Amniotic stem cell (primary cell): ENCODE measurements at regions not wholly inside any gene's neighbourhood (a gene's known extent, or its start where the extent isn't known, plus 50 kb on each side); places are given as distances from the start of the nearest gene placed in this dataset.

Experiments used
- DNase-seq: peaks from one replicate; lab custom pipeline; 2025; lab: John Stamatoyannopoulos, UW

- no peak for DNase-seq
Measured at GRCh38 chr18:56083523-56084287, 495.7 kb upstream of the TCF4 start.

GRCh38 chr18:56083097-56083521 lies 495.1 kb upstream of the TCF4 start:
- no peak for DNase-seq

- no peak for DNase-seq
Measured at GRCh38 chr18:56076723-56077122, 488.7 kb upstream of the TCF4 start.

GRCh38 chr18:56068701-56069100 lies 480.7 kb upstream of the TCF4 start:
- no peak for DNase-seq

GRCh38 chr18:56067969-56068671 lies 480.1 kb upstream of the TCF4 start:
- DNase-seq: no peak

GRCh38 chr18:56067214-56067894 lies 479.4 kb upstream of the TCF4 start:
- no peak for DNase-seq

GRCh38 chr18:56066524-56067213 lies 478.7 kb upstream of the TCF4 start:
- DNase-seq: no peak

GRCh38 chr18:56065086-56065485 lies 477.1 kb upstream of the TCF4 start:
- DNase-seq: no peak

GRCh38 chr18:56062931-56063330 lies 474.9 kb upstream of the TCF4 start:
- no peak for DNase-seq

GRCh38 chr18:56060967-56061541 lies 473.1 kb upstream of the TCF4 start:
- DNase-seq: no peak

GRCh38 chr18:56052202-56052601 lies 464.2 kb upstream of the TCF4 start:
- DNase-seq: no peak

GRCh38 chr18:56044239-56044638 lies 456.2 kb upstream of the TCF4 start:
- no peak for DNase-seq

- no peak for DNase-seq
Measured at GRCh38 chr18:56043641-56044061, 455.7 kb upstream of the TCF4 start.

GRCh38 chr18:56042915-56043536 lies 455.0 kb upstream of the TCF4 start:
- no peak for DNase-seq

- DNase-seq: no peak
Measured at GRCh38 chr18:56038171-56039030, 450.4 kb upstream of the TCF4 start.

- DNase-seq: no peak
Measured at GRCh38 chr18:56036741-56037140, 448.7 kb upstream of the TCF4 start.

- DNase-seq: no peak
Measured at GRCh38 chr18:56035546-56035945, 447.6 kb upstream of the TCF4 start.

- DNase-seq: no peak
Measured at GRCh38 chr18:56034949-56035348, 447.0 kb upstream of the TCF4 start.

- DNase-seq: no peak
Measured at GRCh38 chr18:56030060-56030459, 442.1 kb upstream of the TCF4 start.

- DNase-seq: no peak
Measured at GRCh38 chr18:56028514-56028913, 440.5 kb upstream of the TCF4 start.

GRCh38 chr18:56026509-56026908 lies 438.5 kb upstream of the TCF4 start:
- no peak for DNase-seq
